ENCODE measurements at regions not wholly inside any gene's neighbourhood (a gene's known extent, or its start where the extent isn't known, plus 50 kb on each side); places are given as distances from the start of the nearest gene placed in this dataset.
A peak's percentile ranks its signal among the peaks of the same experiment; 100 is the strongest.

- DNase-seq = no peak
These were observed 88.6 kb upstream of the PAPPA start for GRCh38 chr9:116064970-116065369.

DNA sequence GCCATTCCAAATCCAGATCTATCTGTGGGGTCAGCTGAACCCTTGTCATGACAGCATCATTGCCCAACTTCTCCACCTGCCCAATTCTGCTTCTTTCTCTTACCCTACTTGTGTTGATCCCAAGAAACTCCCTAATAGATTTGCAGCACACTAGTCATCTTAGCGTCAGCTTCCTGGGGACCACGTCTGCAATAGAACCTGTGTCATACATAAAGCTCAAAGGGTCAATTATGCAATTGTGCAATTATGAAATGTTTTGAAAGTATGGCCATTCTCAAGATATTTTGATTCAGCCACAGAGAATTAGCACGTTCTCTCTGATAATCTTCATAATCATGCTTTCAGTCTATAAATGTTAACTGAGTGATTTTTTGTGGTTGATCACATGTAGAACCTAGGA lies 87.4 kb upstream of the PAPPA start:
- no peak for DNase-seq

DNA sequence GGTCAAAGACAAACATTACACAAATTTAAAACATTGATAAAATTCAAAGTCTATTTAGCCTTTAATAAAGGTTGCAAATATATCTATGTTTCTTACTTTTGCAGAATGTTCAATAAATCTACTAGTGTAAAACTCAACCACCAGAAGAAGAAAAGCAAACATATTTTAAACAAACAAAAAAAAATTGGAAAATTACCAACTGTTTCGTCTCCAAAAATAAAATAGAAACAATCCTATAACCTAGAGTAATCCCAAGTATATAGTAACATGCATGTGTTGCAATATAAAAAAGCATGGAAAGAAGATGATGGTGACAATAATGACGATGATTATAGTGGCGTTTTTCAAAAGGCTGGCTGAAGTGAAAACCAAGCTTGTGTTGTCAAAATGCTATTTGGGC lies 86.0 kb upstream of the PAPPA start:
- no peak for DNase-seq

GRCh38 chr9:116070256-116070914 lies 83.2 kb upstream of the PAPPA start:
- no peak for DNase-seq

GRCh38 chr9:116072046-116072445 lies 81.5 kb upstream of the PAPPA start:
- DNase-seq = no peak

DNA sequence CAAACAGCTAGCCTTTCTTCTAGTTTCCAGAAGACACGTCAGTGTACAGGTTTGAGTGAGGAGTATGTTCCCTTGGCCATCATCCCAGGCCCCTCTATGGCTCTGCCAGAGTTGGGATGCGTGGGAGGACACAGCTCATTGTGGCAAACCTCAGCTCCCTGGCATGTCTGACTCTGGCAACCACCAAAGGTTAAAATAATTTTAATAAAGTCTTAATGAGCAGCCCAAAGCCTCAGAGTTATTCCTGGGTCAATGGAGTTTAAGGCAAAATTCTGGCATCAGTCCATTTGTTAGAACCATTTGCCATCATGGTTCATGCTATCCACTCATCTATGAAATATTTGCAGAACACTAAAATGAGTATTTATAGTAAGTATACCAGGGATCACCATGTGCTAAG lies 79.8 kb upstream of the PAPPA start:
- no peak for DNase-seq

DNA sequence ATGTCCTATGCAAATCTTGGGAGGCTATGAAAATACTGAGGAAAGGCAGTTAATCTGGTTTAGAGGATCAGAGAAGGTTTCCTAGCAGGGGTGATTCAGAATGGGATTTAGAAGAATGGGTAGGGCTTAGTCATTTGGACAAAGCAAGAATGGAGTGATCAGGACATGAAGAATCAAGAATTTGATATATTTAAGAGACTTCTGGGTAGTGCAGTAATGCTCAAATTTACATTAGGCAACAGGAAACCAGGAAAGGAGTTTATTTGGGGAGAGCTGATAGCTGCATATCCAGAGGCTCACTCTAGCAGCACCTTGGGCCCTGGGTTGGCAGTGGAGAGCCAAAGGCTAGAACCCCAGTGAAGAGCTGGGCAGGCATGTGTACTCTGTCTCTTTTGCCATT lies 78.9 kb upstream of the PAPPA start:
- DNase-seq = no peak

DNA sequence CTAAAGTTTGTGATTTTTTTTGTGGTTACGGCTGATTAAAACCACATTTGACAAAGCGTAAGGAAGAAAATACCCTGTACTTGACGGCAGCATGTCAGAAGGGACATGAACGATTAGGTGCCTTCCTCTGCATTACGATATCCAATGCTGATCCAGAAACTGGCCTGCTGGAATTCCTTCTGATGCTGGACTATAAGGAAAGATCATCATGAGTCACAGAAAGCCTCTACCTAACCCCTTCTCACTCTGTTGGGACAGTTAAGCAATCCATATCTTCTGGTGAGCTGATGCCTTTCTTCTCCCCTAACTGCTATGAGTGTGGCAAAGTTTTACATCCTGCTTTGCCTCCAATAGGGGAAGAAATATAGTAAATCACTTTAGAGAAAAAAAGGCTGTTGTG lies 78.4 kb upstream of the PAPPA start:
- DNase-seq = no peak

DNA sequence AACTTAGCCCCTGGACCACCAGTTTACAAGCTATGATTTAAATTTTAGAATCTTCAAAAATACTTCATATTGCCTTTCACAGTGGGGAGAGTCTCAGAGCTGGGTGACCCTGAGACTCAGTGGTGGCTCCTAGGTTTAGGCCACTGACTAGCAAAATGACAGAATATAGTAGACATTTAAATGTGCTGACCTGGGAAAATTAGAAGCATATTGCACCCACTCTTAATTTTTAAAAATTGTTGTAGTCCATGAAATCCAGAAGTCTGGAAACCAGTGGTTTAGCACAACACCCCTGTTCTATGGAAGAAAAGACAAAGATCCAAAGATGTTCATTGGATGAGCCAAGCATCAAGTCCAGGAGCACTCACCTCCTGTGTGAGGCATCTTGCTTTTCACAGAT lies 75.0 kb upstream of the PAPPA start:
- no peak for DNase-seq

DNA sequence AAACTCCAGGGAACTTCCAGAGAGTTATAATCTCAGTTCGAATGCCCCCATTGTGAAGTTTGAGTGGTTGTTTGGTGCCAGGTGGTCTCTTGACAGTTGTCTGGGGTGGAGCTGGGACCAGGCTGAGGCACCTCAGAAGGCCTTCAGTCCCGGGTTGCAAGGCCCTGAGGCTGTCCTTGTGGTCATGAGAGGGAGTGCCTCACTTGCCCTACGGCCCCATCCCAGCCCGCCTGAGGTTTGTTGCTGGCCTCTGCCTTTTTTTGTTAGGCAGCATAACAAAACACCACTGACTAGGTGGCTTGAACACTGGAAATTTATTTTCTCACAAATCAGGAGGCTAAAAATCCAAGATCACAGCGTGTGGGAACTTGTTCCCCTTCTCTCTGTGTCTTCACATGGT lies 73.0 kb upstream of the PAPPA start:
- no peak for DNase-seq

DNA sequence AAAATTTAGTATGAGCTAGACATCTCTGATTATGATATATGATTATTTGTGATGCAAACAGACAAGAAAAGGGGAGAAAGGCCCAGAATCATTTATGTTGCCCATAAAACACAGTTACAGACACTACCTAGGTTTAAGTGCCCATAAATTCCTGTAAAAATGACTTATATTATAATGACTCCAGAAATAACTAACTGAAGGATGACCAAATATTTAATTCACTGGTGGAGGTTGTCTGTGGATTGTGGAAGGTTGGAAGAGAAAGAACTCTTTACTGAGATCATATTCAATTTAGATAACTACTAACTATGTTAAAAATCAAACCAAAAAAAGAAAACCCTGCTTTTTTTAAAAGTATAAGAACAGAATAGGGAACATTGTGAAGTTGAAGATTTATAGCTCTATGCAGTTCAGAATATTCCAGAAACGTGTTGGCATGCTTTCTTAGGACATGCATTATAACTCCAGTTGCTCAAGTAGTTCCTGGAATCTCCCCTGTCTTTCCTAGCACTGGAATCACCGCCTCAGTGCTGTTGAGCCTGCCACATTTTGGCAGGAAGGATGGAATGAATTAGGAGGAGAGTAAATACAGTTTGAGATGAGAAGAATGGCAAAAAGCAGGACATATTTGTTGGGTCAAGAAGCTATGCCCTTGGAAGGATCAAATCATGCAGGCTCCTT lies 72.0 kb upstream of the PAPPA start:
- no peak for DNase-seq

DNA sequence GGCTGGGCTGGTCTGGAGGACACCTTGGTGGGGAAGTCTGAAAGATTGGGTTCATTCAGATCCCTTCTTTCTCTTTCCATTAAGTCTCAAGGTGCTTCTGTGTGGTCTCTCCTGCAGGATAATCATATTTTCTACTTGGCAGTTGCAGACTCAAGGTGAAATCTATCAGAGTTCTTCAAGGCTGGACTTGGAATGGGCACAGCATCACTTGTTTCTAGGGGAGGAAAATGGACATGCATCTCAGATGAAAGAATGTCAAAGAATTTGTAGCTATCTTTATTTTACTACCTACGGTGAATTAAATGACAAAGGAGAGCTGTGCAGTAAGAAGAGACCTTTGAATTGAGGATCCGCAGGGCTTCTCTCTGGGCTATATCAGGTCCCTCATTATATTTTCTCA lies 69.8 kb upstream of the PAPPA start:
- DNase-seq = no peak

- DNase-seq = no peak
These were observed 69.1 kb upstream of the PAPPA start for GRCh38 chr9:116084497-116084896.

GRCh38 chr9:116087246-116087645 lies 66.3 kb upstream of the PAPPA start:
- no peak for DNase-seq

GRCh38 chr9:116087751-116088194 lies 65.8 kb upstream of the PAPPA start:
- DNase-seq = peak; percentile 31

GRCh38 chr9:116088396-116088795 lies 65.2 kb upstream of the PAPPA start:
- no peak for DNase-seq

- DNase-seq = no peak
These were observed 63.4 kb upstream of the PAPPA start for GRCh38 chr9:116090030-116090770.

GRCh38 chr9:116094846-116095245 lies 58.7 kb upstream of the PAPPA start:
- DNase-seq = no peak

GRCh38 chr9:116095403-116095802 lies 58.2 kb upstream of the PAPPA start:
- DNase-seq = no peak

DNA sequence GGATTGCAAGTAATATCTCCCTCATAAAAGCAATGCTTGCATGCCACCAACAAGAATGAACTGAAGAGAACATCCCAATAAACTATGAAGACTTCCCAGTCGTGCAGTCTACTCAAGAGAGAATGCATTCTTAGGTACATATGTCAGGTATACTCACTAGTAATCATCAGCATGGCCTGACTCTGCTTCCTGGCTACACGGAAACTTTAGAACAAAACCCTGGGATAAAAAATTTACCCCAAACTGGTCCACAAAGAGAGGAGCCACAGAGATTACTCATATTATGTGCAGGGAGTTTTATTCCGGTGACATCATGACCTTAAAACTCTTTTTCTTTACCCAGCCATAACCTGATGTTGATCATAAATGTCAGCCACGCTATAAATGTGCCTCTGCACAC lies 57.5 kb upstream of the PAPPA start:
- DNase-seq = no peak

- no peak for DNase-seq
These were observed 56.7 kb upstream of the PAPPA start for GRCh38 chr9:116096853-116097252.

DNA sequence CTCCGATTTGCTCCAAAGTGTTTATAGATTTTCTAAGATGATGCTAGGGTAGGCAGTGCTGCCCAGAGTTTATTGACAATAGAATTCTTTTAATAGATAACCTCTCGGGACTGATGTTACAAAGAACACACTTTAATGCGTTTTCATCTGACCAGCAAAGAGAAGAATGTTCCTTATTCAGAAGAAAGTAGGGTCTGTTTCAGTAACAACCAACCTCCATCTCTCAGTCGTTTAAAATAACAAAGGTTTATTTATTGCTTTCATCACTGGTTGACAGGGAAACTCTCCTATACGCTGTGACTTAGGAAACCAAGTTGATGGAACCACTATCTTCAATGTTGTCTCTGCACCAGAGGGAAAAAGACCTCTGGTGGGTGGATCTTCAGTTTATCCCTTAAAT lies 55.1 kb upstream of the PAPPA start:
- no peak for DNase-seq

- DNase-seq = no peak
These were observed 53.8 kb upstream of the PAPPA start for GRCh38 chr9:116099821-116100220.

GRCh38 chr9:116100711-116101121 lies 52.9 kb upstream of the PAPPA start:
- DNase-seq = no peak
